Dedifferentiated amniotic fluid mesenchymal stem cell (primary cell): ENCODE measurements at regions not wholly inside any gene's neighbourhood (a gene's known extent, or its start where the extent isn't known, plus 50 kb on each side); places are given as distances from the start of the nearest gene placed in this dataset.
"Not testable (repeated sequence)": the region's sequence is repeated elsewhere in the genome, so short reads cannot be mapped to it uniquely, and the experiment has no call there.

ENCODE experiments used
- DNase-seq: peaks from one replicate; pipeline ENCODE4 v3.0.0-alpha.2; 2016; ENCODE audit errors: extremely low spot score

GRCh38 chr5:25393256-25393655 lies 748.5 kb upstream of the CDH10 start:
- no peak for DNase-seq

- DNase-seq = no peak
Measured at GRCh38 chr5:25387953-25388352, 743.2 kb upstream of the CDH10 start.

- DNase-seq = no peak
Measured at GRCh38 chr5:25362799-25363198, 718.0 kb upstream of the CDH10 start.

DNA sequence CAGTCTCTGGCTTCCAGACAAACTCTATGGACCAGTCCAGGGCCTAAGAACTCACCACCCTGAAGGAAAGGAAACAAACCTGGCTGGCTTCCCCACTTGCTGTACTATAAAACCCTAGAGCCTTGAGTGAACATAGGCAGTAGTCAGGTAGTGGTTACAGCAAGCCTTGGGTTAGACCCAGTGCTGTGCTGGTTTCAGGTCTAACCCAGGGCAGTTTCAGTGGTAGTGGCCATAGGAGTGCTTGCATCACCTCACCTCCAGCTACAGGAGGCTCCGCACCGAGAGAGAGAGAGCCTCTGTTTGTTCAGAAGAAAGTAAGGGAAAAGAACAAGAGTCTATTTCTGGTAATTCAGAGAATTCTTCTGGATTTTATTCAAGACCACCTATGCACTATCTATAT lies 714.1 kb upstream of the CDH10 start:
- no peak for DNase-seq

GRCh38 chr5:25357605-25358004 lies 712.8 kb upstream of the CDH10 start:
- DNase-seq = no peak

- DNase-seq = no peak
Measured at GRCh38 chr5:25349746-25350145, 705.0 kb upstream of the CDH10 start.

DNA sequence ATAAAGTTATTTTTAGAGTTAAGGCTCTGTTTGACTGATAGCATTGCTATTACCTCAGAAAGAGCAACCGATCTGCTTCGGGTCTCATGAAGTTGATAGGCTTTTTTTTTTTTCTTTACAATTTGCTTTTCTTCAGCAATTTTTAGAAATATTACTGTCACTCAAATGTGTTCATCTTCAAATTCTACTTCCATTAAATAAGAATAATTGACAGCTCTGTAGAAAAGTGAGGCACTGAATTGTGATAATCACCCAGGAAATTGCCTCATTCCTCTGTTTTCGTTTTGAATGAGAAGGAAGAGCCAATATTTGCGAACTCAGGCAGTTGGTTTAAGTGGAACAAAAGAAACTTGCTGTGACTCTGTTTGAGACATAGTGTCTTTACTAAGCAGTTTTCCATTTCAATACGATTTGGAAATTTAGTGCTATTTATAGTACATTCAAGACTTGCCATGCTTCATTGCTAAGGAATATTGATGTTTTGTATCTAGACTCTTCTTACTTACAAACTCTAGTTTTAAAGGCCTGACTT lies 700.5 kb upstream of the CDH10 start:
- DNase-seq = no peak

GRCh38 chr5:25339541-25339940 lies 694.8 kb upstream of the CDH10 start:
- no peak for DNase-seq

DNA sequence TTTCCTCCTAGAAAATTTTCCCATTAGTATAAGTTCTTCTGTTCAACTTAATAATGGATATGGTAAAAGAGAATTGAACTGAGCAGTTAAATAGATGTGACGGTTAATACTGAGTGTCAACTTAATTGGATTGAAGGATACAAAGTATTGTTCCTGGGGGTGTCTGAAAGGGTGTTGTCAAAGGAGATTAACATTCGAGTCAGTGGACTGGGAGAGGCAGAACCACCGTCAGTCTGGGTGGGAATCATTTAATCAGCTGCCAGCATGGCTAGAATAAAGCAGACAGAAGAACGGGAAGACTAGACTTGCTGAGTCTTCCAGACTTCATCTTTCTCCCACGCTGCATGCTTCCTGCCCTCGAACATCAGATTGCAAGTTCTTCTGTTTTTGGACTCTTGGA lies 689.6 kb upstream of the CDH10 start:
- no peak for DNase-seq

DNA sequence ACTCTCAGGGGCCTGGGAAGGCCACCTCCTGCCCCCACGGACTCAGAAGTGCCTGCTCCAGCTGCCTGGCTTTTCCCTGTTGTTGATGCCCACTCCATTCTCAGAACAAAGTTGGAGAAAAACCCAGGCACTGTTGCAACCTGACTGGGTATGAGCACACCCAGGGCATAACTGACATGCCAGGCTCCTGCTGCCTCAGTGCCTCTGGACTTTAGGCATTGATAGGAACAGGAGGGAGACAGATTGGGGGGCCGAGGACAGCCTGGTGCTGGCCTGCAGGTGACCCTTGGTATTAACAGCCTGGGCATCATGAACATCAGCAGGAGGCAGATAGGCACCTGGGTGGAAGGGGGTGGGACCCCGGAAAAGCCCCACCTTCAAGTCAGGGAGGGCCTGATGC lies 685.9 kb upstream of the CDH10 start:
- DNase-seq = no peak

- DNase-seq = no peak
Measured at GRCh38 chr5:25327172-25327571, 682.4 kb upstream of the CDH10 start.

- DNase-seq = no peak
Measured at GRCh38 chr5:25301836-25302235, 657.1 kb upstream of the CDH10 start.

- no peak for DNase-seq
Measured at GRCh38 chr5:25295067-25295466, 650.3 kb upstream of the CDH10 start.

- DNase-seq = not testable (repeated sequence)
Measured at GRCh38 chr5:25289766-25290165, 645.0 kb upstream of the CDH10 start.

- DNase-seq = no peak
Measured at GRCh38 chr5:25286319-25286718, 641.5 kb upstream of the CDH10 start.

DNA sequence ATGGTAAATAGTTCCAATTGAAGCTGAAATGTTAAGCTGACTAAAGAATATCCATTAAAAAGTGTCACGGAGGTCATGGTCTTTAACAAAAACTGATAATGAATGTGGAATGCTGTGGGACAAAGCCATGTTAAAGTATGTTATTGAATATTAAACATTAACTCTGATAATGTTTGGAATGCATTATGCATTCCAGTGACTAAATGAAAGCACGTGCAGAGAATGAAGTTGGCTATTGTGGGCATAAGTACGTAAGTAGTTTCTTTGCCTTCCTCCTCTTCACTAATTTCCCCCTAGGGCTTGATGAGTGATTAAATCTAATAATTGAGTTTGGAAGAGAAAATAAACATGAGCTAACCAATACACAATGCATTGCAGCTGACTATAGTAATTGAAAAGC lies 640.4 kb upstream of the CDH10 start:
- DNase-seq = no peak

GRCh38 chr5:25263507-25263906 lies 618.7 kb upstream of the CDH10 start:
- not testable (repeated sequence) for DNase-seq

DNA sequence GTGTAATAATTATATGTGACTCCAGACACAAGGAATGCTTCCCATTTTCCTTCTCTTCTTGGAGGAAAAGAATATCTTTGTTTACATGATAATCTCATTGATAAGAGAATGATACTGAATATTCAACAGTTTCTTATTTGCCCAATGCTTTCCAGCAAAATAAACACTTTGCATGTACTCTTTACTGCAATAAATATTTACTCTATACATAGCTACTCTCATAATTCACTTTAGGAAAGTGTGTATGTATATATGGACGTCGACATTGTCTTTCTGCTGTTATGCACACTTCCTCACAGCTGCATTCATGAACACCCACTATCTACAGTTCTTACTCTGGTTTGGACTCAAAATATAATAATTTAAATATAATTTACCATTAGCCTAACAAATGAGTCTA lies 617.4 kb upstream of the CDH10 start:
- DNase-seq = no peak

DNA sequence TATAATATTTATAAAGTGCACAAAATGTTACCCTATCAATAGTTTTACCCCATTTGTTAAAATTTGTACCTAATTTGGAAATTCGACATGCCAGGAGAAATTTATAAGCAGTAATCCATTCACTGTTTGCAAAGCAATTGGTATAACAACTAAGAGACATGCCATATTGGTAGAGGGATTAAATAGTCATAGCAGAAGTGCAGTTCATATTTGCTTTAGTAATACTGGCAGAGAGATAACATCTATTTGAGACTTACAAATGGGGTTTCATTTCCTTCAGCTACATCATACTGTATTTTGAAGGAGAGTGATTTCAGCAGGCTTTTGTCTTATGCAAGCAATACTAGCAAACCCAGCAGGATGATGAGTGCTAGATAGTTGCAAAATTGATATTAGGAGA lies 610.4 kb upstream of the CDH10 start:
- DNase-seq = no peak

- DNase-seq = no peak
Measured at GRCh38 chr5:25241981-25242380, 597.2 kb upstream of the CDH10 start.

DNA sequence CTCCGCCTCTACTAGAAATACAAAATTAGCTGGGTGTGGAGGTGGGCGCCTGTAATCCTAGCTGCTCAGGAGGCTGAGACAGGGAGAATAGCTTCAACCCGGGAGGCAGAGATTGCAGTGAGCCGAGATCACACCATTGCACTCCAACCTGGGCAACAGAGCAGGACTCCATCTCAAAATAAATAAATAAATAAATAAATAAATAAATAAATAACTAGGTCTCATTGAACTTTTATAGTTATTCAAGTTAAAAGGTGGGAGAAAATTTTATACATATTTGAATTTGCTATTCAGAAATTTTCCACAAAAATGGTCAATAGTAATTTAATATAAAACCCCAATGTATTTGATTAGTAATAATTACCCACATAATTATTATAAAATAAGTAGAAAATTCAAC lies 593.9 kb upstream of the CDH10 start:
- DNase-seq = not testable (repeated sequence)

DNA sequence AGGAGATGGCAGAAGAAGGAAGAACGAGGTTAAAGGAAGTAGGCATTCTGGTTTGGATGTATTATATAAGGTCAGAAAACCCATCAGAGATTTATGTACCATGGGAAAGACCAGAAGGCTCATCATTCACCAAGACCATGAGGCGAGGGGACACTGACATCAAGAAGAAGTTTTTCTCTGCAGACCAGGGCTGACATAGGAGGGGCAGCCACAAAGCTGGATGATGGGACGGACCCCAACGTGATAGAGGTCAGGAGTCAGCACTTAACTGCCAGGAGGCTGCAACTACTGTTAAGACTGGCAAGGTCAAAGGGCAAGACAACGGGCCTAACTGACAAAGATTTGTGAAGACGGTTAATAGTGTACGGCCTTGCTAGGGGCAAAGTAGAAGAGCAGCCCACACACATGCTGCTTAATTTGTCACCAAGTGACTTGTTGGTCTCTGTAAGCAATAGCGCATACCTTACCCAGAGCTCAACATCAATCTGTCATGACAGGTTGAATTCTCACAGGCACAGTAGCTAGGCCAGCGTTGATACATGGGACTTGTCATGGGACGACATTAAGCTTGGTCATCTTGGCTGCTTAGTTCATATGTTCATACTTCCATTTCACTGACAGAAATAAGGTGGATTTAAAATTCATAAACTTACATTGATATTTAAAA lies 579.7 kb upstream of the CDH10 start:
- DNase-seq = no peak

GRCh38 chr5:25199902-25200301 lies 555.1 kb upstream of the CDH10 start:
- not testable (repeated sequence) for DNase-seq

- no peak for DNase-seq
Measured at GRCh38 chr5:25190521-25191000, 545.8 kb upstream of the CDH10 start.
